SIG-M5 treated with dmso at 0.1 percent for 504 hours (cell line): ENCODE measurements at regions not wholly inside any gene's neighbourhood (a gene's known extent, or its start where the extent isn't known, plus 50 kb on each side); places are given as distances from the start of the nearest gene placed in this dataset.

Experiments
- DNase-seq: peaks from one replicate; lab custom pipeline; 2025; ENCODE audit not compliant: unreplicated experiment; lab: John Stamatoyannopoulos, UW

DNA sequence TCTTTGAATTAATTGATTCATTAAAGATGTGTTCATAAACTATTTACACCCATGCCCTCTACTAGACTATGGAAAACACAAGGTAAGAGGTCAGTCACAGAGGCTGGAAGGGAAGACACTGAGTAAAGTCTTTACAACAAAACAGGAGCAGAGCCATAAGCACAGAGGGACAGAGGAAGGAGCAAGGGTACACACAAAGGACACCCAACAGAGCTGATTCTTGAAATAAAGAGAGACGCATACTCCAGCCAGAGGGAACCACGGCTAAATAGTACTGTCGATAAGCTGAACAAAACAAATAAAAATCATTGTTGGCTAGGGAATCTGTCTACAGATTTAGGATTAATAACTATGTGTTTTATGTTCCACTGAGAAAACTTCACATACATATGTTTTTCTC, 289.2 kb downstream of the EFNB2 start:
- DNase-seq, result no peak

DNA sequence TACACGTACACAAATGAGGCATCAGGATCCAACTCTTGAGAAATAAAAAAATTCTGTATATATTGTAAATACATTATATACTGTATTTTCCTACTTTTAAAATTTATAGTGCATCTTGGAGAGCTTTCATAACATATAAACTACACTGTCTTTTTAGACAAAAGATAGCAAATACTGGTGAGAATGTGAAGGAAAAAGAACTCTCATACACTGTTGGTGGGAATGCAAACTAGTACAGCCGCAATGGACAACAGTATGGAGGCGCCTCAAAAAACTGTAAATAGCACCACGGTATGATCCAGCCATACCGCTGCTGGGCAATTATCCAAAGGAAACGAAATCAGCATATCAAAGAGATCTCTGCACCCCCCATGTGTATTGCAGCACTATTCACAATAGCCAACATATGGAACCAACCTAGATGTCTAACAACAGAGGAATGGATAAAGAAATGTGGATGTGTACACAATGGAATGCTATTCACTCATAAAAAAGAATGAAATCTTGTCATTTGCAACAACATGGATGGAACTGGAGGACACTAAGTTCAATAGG, 292.4 kb downstream of the EFNB2 start:
- DNase-seq, result no peak

- DNase-seq, result no peak
These were observed 293.2 kb downstream of the EFNB2 start for GRCh38 chr13:106241974-106242953.

DNA sequence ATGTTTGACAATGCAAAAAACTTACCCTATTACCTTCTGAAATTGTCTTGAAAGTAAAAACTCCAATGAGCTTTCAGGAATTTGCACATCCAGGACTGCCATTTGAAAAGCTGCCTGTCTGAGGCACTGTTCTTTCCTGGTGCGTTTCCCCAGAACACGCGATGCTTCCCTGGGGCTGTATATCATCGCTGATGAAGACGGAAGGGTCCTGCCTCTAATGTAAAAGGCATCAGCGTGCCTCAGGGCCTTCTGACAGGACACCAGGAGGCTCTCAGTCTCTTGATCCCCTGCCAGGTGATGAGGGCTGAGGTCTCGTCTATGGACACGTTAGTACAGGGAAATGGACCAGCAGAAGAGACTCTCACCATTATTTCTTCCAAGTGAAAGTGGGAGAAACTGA, 296.8 kb downstream of the EFNB2 start:
- DNase-seq, result no peak

DNA sequence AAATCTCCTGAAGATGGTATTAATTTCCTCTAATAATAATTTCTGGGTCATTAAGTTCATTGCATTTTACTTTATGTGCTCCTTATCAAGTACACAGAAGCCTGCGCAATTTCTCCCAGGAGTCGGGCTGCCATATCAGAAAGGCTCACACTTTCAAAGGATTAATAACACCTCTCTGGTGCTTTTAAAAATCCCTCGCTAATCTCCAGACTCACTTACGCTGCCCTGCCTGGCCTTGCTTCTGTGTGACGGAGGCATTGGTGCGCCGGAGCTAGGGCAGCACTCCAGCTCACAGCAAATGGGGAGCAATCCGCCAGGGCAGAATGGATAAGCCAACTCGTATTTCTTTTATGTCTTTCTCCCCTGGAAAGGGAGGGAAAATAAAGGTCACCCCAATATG, 300.8 kb downstream of the EFNB2 start:
- DNase-seq, result no peak

- no peak for DNase-seq
These were observed 302.2 kb downstream of the EFNB2 start for GRCh38 chr13:106233134-106233735.

- no peak for DNase-seq
These were observed 302.8 kb downstream of the EFNB2 start for GRCh38 chr13:106232681-106233080.

DNA sequence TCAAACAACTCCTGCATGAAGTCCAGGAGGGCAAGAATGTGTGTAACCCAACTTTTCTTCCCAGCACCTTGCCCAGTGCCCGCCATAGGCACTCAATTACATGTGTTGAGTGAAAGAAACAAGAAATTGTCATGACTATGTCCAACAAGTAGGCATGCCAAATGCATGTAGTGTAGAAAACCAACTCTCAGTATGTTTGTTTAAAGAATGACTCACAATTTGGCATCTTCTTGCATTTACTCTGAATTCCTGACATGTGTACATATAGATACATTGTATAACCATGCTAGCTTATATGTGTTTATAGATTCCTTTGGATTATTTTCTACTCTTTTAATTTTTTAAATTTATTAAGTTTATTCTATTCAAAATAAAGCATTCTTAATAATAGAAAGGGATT, 305.0 kb downstream of the EFNB2 start:
- no peak for DNase-seq

- DNase-seq, result no peak
These were observed 310.3 kb downstream of the EFNB2 start for GRCh38 chr13:106225126-106225525.

GRCh38 chr13:106220211-106220610, 315.3 kb downstream of the EFNB2 start:
- no peak for DNase-seq

DNA sequence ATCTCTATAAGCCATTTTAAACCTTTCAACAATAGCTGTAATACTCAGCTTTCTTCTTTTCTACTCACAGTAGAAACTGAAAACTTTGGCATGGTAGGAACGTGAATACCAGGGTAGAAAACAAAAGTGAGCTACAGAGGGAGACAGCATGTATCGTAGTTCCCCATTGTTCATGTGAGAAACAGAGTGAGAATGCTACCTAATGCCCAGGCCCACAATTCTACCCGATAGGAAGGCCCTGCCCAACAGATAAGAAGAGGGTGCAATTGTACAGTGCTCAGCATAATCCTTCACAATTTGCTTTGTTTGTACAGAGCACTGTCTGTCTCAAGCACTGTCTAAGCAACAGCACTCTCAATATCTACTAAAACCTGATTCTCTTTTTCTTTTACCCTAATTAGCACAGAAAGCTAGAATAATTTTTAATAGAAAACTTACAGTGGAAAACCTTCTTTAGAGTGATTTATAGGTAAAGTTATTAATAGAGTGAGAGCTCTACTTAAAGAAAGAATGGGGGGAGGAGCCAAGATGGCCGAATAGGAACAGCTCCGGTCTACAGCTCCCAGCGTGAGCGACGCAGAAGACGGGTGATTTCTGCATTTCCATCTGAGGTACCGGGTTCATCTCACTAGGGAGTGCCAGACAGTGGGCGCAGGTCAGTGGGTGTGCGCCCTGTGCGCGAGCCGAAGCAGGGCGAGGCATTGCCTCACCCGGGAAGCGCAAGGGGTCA, 322.3 kb downstream of the EFNB2 start:
- no peak for DNase-seq

GRCh38 chr13:106212386-106213010, 323.0 kb downstream of the EFNB2 start:
- no peak for DNase-seq

- no peak for DNase-seq
These were observed 325.1 kb downstream of the EFNB2 start for GRCh38 chr13:106210324-106210723.

DNA sequence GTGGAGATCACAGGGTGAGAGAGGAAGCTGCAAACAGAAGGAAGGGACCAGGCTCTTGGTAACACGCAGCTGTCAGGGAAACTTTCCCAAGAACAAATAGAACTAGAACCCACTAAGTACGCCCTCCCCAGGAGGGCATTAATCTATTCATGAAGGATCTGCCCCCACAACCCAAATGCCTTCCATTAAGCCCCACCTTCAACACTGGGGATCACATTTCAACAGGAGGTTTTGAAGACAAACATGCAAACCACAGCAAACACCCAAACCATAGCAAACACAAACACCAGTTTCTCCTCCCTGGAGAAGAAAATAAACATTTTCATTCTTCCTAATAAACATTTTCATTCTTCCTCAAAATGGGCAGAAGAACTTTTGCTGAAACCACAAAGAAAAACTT, 329.6 kb downstream of the EFNB2 start:
- no peak for DNase-seq

DNA sequence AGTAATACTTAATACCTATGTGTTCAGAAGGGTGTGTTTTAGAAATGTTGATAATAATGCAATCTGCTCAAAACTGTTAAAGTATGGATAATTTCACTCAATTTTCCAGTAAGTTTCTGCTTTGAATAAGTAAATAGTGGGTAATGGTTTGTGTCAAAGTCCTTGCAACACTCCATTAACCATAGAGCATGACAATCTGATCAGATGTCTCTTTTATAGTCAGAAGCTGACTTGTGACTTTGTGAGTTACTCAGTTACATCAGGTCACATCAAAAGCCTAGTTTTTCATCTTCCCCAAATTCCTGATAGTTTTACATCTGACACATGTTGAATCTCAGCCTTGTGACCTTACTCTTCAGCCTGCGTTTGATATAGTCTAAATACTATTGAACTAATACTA, 338.0 kb downstream of the EFNB2 start:
- DNase-seq, result no peak

DNA sequence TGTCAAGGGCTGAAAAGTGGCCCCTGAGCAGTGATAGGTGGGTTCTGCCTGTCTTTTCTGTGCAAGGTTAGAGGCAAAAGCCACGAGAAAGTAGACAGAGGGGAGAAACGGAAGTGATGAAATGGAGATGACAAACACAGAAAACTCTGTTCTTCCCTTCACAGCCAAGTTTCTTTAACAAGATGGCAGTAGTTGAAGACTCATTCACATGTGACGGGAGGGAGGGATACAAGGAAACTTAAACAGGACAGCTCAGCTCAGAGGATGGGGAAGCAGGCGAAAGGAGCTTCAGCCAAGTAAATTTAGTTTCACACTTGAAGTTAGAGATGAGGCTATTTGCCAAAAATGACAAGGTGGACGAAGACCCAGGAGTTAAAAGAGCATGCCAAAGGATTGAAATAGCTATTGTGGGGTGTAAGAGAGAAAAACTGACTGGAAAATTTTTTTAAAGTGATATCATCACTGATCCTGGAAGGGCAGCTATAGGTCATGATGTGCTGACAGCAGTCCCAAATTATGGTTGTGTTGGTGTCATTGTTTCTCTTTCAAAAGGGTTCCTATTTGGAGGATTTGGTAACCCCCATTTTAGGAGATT, 347.9 kb downstream of the EFNB2 start:
- no peak for DNase-seq

DNA sequence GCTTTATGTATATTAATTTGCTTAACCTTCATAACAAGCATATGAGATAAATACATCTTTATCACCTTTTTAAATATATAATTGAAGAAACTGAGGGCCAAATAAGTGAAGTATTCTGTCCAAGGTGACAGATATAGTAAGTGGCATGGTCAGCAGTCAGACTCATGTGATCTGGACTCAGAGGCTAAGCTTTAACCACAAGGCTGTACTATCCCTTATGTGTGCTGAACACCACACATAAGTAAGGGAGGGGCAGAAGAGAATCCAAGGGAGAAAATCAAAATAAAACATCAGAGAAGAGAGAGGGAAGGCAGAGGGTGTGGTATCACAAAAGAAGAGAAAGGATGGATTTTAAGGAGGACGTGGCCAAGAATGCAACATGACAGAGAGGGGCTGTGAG, 348.4 kb downstream of the EFNB2 start:
- DNase-seq, result no peak

GRCh38 chr13:106186366-106187030, 349.0 kb downstream of the EFNB2 start:
- DNase-seq, result no peak

GRCh38 chr13:106184790-106185189, 350.7 kb downstream of the EFNB2 start:
- no peak for DNase-seq

- no peak for DNase-seq
These were observed 351.9 kb downstream of the EFNB2 start for GRCh38 chr13:106183410-106184065.
